SK-N-SH (cell line): ENCODE measurements at regions not wholly inside any gene's neighbourhood (a gene's known extent, or its start where the extent isn't known, plus 50 kb on each side); places are given as distances from the start of the nearest gene placed in this dataset.

ENCODE experiments used
- EP300 ChIP-seq, 2 experiments: IDR thresholded peaks; 2 replicates each; pipeline versions ENCODE4 v1.4.0 to v1.6.1; 2012; ENCODE audit warnings: borderline replicate concordance in 1 of 2, low read depth in 1 of 2, low read length in 1 of 2
- MAX ChIP-seq: IDR thresholded peaks from 2 replicates; pipeline ENCODE4 v1.4.0; 2012; ENCODE audit warnings: low read depth
- RFX5 ChIP-seq: IDR thresholded peaks from 2 replicates; pipeline ENCODE4 v1.6.1; 2012; ENCODE audit warnings: mild to moderate bottlenecking, improper control_type of control experiment, low read length
- TCF12 ChIP-seq: IDR thresholded peaks from 2 replicates; pipeline ENCODE4 v1.4.0; 2012

GRCh38 chr2:41000906-41001305, 549.0 kb upstream of the SLC8A1 start:
- no peak for TF ChIP-seq RFX5
- TF ChIP-seq EP300 (IDR thresholded peaks at IDR 0.05; ENCODE audit: borderline replicate concordance in 1 of 2, low read depth in 1 of 2, low read length in 1 of 2) = no peak
- no peak for TF ChIP-seq TCF12
- TF ChIP-seq MAX = no peak
